H1 (cell line): ENCODE measurements at regions not wholly inside any gene's neighbourhood (a gene's known extent, or its start where the extent isn't known, plus 50 kb on each side); places are given as distances from the start of the nearest gene placed in this dataset.

Experiments used
- CTCF ChIA-PET: fragments of 300-600 bp; sonication (Branson Sonifier 250); formaldehyde crosslinking; loops from one replicate; lab custom pipeline; 2021; ENCODE audit not compliant: partially characterized antibody; lab: Charles Lee
- POLR2A ChIA-PET: fragments of 300-600 bp; sonication (Branson Sonifier 250); formaldehyde crosslinking; loops from one replicate; lab custom pipeline; 2021; ENCODE audit warnings: inconsistent platforms; ENCODE audit not compliant: partially characterized antibody; lab: Charles Lee
- DNase-seq, 2 experiments: peaks; one replicate each; pipeline versions ENCODE4 v3.0.0 to v3.0.0-alpha.2; 2010 to 2022; ENCODE audit warnings: low spot score in 2 of 2, low read depth in 1 of 2, mixed read lengths in 1 of 2
- FAIRE-seq: peaks from 2 replicates; lab custom pipeline; 2011; peaks lifted over from hg19 to GRCh38; lab: Jason Lieb, UNC
- H2AFZ ChIP-seq: 2 replicates; pipeline ENCODE4 v1.8.1; 2012; ENCODE audit warnings: low read length, inconsistent platforms
- H2AK5ac ChIP-seq: 2 replicates; pipeline ENCODE4 v1.6.1; 2013; ENCODE audit warnings: low read depth, low read length
- H2BK120ac ChIP-seq: replicated peaks from 2 replicates; pipeline ENCODE3; 2013; ENCODE audit warnings: low read depth, low read length, inconsistent platforms
- H2BK12ac ChIP-seq: 2 replicates; pipeline ENCODE4 v1.6.1; 2013; ENCODE audit warnings: low read depth, low read length
- H2BK15ac ChIP-seq: 2 replicates; pipeline ENCODE4 v1.6.1; 2013; ENCODE audit warnings: low read length
- H2BK20ac ChIP-seq: 2 replicates; pipeline ENCODE4 v1.6.1; 2013; ENCODE audit warnings: low read length
- H2BK5ac ChIP-seq: 2 replicates; pipeline ENCODE4 v1.6.1; 2013; ENCODE audit warnings: low read depth, low read length
- H3K14ac ChIP-seq: 2 replicates; pipeline ENCODE4 v1.6.1; 2013; ENCODE audit warnings: inconsistent platforms; ENCODE audit not compliant: insufficient read length
- H3K18ac ChIP-seq: 2 replicates; pipeline ENCODE4 v1.6.1; 2013; ENCODE audit warnings: low read length; ENCODE audit errors: extremely low read depth
- H3K23ac ChIP-seq: 2 replicates; pipeline ENCODE4 v1.6.1; 2013; ENCODE audit warnings: inconsistent platforms; ENCODE audit not compliant: insufficient read length
- H3K23me2 ChIP-seq: 2 replicates; pipeline ENCODE4 v1.6.1; 2013; ENCODE audit warnings: low read depth, low read length
- H3K27ac ChIP-seq: 2 replicates; pipeline ENCODE4 v1.6.1; 2011; ENCODE audit warnings: low read depth, low read length, inconsistent platforms
- H3K27me3 ChIP-seq, 4 experiments: replicated peaks in 1 of 4; 1 replicate in 1 of 4; 2 replicates in 3 of 4; pipeline versions ENCODE4 v1.6.1 to v1.8.1; 2011 to 2013; ENCODE audit warnings: low read length in 3 of 4, mild to moderate bottlenecking in 3 of 4, inconsistent platforms in 2 of 4, mixed read lengths in 2 of 4, moderate library complexity in 1 of 4; ENCODE audit not compliant: control insufficient read depth in 3 of 4, insufficient read depth in 3 of 4; ENCODE audit errors: extremely low read depth in 1 of 4
- H3K36me3 ChIP-seq, 4 experiments: 2 replicates each; pipeline versions ENCODE4 v1.6.1 to v1.8.1; 2011 to 2013; ENCODE audit warnings: mild to moderate bottlenecking in 4 of 4, low read length in 3 of 4, moderate library complexity in 2 of 4, control low read depth in 1 of 4, inconsistent platforms in 1 of 4; ENCODE audit not compliant: insufficient read depth in 4 of 4, control insufficient read depth in 2 of 4
- H3K4ac ChIP-seq: replicated peaks from 2 replicates; pipeline ENCODE3; 2013; ENCODE audit warnings: low read length, low read depth, mixed read lengths, inconsistent platforms; ENCODE audit not compliant: insufficient read length
- H3K4me1 ChIP-seq, 4 experiments: replicated peaks in 1 of 4; 1 replicate in 1 of 4; 2 replicates in 3 of 4; pipeline versions ENCODE4 v1.6.1 to v1.8.1; 2011 to 2013; ENCODE audit warnings: low read length in 3 of 4, inconsistent platforms in 2 of 4, mixed read lengths in 1 of 4; ENCODE audit not compliant: insufficient read depth in 4 of 4, control insufficient read depth in 3 of 4
- H3K4me2 ChIP-seq, 2 experiments: 2 replicates each; pipeline versions ENCODE4 v1.6.1 to v1.8.1; 2011 to 2013; ENCODE audit warnings: low read depth in 2 of 2, low read length in 2 of 2, control low read depth in 1 of 2, inconsistent platforms in 1 of 2, mild to moderate bottlenecking in 1 of 2; ENCODE audit not compliant: insufficient read depth in 1 of 2
- H3K4me3 ChIP-seq, 4 experiments: fragments of 200-600, 300-600 bp in 1 of 4; sonication (generic), shearing (Covaris generic), sonication (Bioruptor Twin) in 1 of 4; 2 replicates each; pipeline versions ENCODE4 v1.5.1 to v1.8.1; 2011 to 2016; ENCODE audit warnings: low read length in 4 of 4, low read depth in 3 of 4, control low read depth in 2 of 4, inconsistent platforms in 2 of 4, mild to moderate bottlenecking in 2 of 4, mixed read lengths in 1 of 4, moderate library complexity in 1 of 4; ENCODE audit not compliant: insufficient read depth in 2 of 4; ENCODE audit errors: extremely low read depth in 1 of 4
- H3K56ac ChIP-seq: replicated peaks from 2 replicates; pipeline ENCODE3; 2013; ENCODE audit warnings: low read depth, mild to moderate bottlenecking, mixed read lengths, low read length, inconsistent platforms; ENCODE audit not compliant: insufficient read length
- H3K79me1 ChIP-seq: 2 replicates; pipeline ENCODE4 v1.6.1; 2013; ENCODE audit warnings: low read depth, low read length, control low read depth
- H3K79me2 ChIP-seq, 2 experiments: 2 replicates each; pipeline versions ENCODE4 v1.6.1 to v1.8.1; 2012 to 2013; ENCODE audit warnings: low read length in 2 of 2, mild to moderate bottlenecking in 2 of 2, inconsistent platforms in 1 of 2; ENCODE audit not compliant: insufficient read depth in 2 of 2, control insufficient read depth in 1 of 2
- H3K9ac ChIP-seq, 4 experiments: replicated peaks in 1 of 4; 1 replicate in 1 of 4; 2 replicates in 3 of 4; pipeline versions ENCODE4 v1.6.1 to v1.8.1; 2011 to 2013; ENCODE audit warnings: low read depth in 3 of 4, low read length in 3 of 4, control low read depth in 2 of 4, mild to moderate bottlenecking in 2 of 4, moderate library complexity in 2 of 4, inconsistent platforms in 1 of 4; ENCODE audit errors: extremely low read depth in 1 of 4
- H3K9me3 ChIP-seq, 2 experiments: 2 replicates each; pipeline versions ENCODE4 v1.6.1 to v1.8.1; 2012 to 2013; ENCODE audit warnings: mild to moderate bottlenecking in 2 of 2, moderate library complexity in 2 of 2, control low read depth in 1 of 2, inconsistent platforms in 1 of 2, low read depth in 1 of 2, low read length in 1 of 2, mixed read lengths in 1 of 2; ENCODE audit not compliant: insufficient read depth in 2 of 2
- H4K20me1 ChIP-seq, 2 experiments: replicated peaks in 1 of 2; 2 replicates each; pipeline versions ENCODE3 to v1.8.1; 2011 to 2013; ENCODE audit warnings: inconsistent platforms in 2 of 2, low read length in 2 of 2, mild to moderate bottlenecking in 1 of 2; ENCODE audit not compliant: insufficient read depth in 2 of 2, control insufficient read depth in 1 of 2
- H4K5ac ChIP-seq: 2 replicates; pipeline ENCODE4 v1.6.1; 2013; ENCODE audit warnings: low read length, low read depth, mixed read lengths, inconsistent platforms; ENCODE audit not compliant: insufficient read length
- H4K8ac ChIP-seq: 2 replicates; pipeline ENCODE4 v1.8.0; 2013; ENCODE audit warnings: mild to moderate bottlenecking, moderate library complexity, low read length, inconsistent platforms; ENCODE audit not compliant: insufficient read depth; ENCODE audit errors: extremely low read depth
- H4K91ac ChIP-seq: replicated peaks from 2 replicates; pipeline ENCODE3; 2013; ENCODE audit warnings: low read length, mixed read lengths, inconsistent platforms; ENCODE audit not compliant: insufficient read length
- FOSL1 ChIP-seq: IDR thresholded peaks from 2 replicates; pipeline ENCODE4 v1.6.1; 2011; ENCODE audit warnings: mild to moderate bottlenecking, low read depth, low read length, moderate library complexity; ENCODE audit not compliant: insufficient read depth
- RAD21 ChIP-seq, 2 experiments: IDR thresholded peaks in 1 of 2; conservative IDR thresholded peaks in 1 of 2; 2 replicates each; pipeline ENCODE4 v1.6.1; 2011; ENCODE audit warnings: low read depth in 2 of 2, low read length in 2 of 2, improper control_type of control experiment in 1 of 2, inconsistent platforms in 1 of 2, mild to moderate bottlenecking in 1 of 2, moderate library complexity in 1 of 2
- WGBS, 2 experiments: shearing (Covaris generic) in 1 of 2; methylation state at CpG; one replicate each; pipeline versions ENCODE4 v1.1.6 to v1.1.7; 2013 to 2015; ENCODE audit warnings: low lambda C conversion rate in 2 of 2, mixed read lengths in 2 of 2, inconsistent platforms in 1 of 2, low coverage in 1 of 2, missing lambda C conversion rate in 1 of 2; ENCODE audit not compliant: insufficient replicate concordance in 2 of 2, insufficient coverage in 1 of 2, insufficient read length in 1 of 2; ENCODE audit errors: extremely low coverage in 1 of 2, missing lambda C conversion rate in 1 of 2; 5-methylcytosine and 5-hydroxymethylcytosine counted together
- TF ChIP-seq, protein P1 (sequence below): IDR thresholded peaks from 2 replicates; pipeline ENCODE4 v1.6.1; 2011; ENCODE audit warnings: low read length, improper control_type of control experiment
- TF ChIP-seq, protein P2 (sequence below), 3 experiments: IDR thresholded peaks; 1 replicate in 2 of 3; 2 replicates in 1 of 3; pipeline versions ENCODE4 v1.5.1 to v1.6.1; 2011; ENCODE audit warnings: low read length in 3 of 3, mild to moderate bottlenecking in 3 of 3, inconsistent platforms in 2 of 3, low read depth in 1 of 3, moderate library complexity in 1 of 3; ENCODE audit not compliant: insufficient read depth in 1 of 3; ENCODE audit errors: control extremely low read depth in 1 of 3

DNA sequence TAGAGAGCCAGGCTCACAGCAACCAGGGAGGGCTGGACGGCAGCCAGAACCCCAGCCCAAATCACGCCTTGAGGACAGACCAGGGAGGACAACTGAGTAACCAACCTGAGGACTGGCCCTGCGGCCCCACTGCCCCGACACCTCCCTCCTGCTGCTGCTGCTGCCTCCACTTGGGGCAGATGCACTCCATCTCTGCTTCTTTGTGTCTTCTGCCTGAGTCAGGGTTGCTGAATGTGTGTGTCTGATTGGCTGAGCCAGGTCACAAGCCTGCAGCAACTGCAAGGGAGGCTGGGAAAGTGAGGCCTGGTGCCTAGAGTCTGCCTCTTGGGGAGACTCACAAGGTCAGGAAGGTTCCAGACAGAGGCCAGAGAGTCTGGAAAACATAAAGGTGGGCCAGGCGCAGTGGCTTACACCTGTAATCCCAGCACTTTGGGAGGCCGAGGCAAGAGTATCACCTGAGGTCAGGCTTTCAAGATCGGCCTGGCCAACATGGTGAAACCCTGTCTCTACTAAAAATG lies 83.4 kb downstream of the ZFP36L2 start:
- ChIA-PET POLR2A (no interaction called here), CTCF (no interaction called here)
- no peak overlapping the region for H3K56ac ChIP-seq
- no peak overlapping the region for H3K9ac ChIP-seq
- no peak overlapping the region for H3K27ac ChIP-seq
- peaks cover 2 to 10% (median 5%) of the 10 kb centered on the region in 4 experiments; a peak in 5 of 7 replicates for H3K4me1 ChIP-seq
- DNase-seq (no peak), FAIRE-seq (no peak)
- H3K14ac ChIP-seq, result no peak overlapping the region
- no peaks in the 10 kb centered on the region for H3K27me3 ChIP-seq
- peak overlapping the region; percentile 3 for H3K4ac ChIP-seq
- H2BK120ac ChIP-seq, result no peak overlapping the region
- no peaks in the 10 kb centered on the region for H3K9me3 ChIP-seq
- no peak overlapping the region for H2BK12ac ChIP-seq
- no peak overlapping the region for H3K23ac ChIP-seq
- H3K79me1 ChIP-seq, result no peaks in the 10 kb centered on the region
- no peak overlapping the region for H3K4me3 ChIP-seq
- H2BK15ac ChIP-seq, result no peak overlapping the region
- no peaks in the 10 kb centered on the region for H3K36me3 ChIP-seq
- no peak overlapping the region for H2BK20ac ChIP-seq
- H2AK5ac ChIP-seq, result no peak overlapping the region
- H4K91ac ChIP-seq, result no peak overlapping the region
- no peaks in the 10 kb centered on the region for H4K20me1 ChIP-seq
- no peaks in the 10 kb centered on the region for H3K79me2 ChIP-seq
- 94% methylated on average over 7 of the region's 7 CpGs; no CpG with 5 or more reads in 1 of the 2 experiments for WGBS, 2 experiments
- no peak overlapping the region for H3K18ac ChIP-seq
- H2BK5ac ChIP-seq, result no peak overlapping the region
- no peak overlapping the region for H2AFZ ChIP-seq
- peak; percentile 34 to 56; a peak in 2 of 4 replicates for TF ChIP-seq RAD21 (IDR thresholded peaks at IDR 0.05 in 1 of 2, conservative IDR thresholded peaks at IDR 0.05 in 1 of 2; ENCODE audit: low read depth in 2 of 2, low read length in 2 of 2)
- TF ChIP-seq FOSL1, result no peak
- TF ChIP-seq, protein P1, sequence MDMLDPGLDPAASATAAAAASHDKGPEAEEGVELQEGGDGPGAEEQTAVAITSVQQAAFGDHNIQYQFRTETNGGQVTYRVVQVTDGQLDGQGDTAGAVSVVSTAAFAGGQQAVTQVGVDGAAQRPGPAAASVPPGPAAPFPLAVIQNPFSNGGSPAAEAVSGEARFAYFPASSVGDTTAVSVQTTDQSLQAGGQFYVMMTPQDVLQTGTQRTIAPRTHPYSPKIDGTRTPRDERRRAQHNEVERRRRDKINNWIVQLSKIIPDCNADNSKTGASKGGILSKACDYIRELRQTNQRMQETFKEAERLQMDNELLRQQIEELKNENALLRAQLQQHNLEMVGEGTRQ, result peak; percentile 42; the same call in 1 of the 2 replicates
- TF ChIP-seq, protein P2, sequence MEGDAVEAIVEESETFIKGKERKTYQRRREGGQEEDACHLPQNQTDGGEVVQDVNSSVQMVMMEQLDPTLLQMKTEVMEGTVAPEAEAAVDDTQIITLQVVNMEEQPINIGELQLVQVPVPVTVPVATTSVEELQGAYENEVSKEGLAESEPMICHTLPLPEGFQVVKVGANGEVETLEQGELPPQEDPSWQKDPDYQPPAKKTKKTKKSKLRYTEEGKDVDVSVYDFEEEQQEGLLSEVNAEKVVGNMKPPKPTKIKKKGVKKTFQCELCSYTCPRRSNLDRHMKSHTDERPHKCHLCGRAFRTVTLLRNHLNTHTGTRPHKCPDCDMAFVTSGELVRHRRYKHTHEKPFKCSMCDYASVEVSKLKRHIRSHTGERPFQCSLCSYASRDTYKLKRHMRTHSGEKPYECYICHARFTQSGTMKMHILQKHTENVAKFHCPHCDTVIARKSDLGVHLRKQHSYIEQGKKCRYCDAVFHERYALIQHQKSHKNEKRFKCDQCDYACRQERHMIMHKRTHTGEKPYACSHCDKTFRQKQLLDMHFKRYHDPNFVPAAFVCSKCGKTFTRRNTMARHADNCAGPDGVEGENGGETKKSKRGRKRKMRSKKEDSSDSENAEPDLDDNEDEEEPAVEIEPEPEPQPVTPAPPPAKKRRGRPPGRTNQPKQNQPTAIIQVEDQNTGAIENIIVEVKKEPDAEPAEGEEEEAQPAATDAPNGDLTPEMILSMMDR (IDR thresholded peaks at IDR 0.05; ENCODE audit: control extremely low read depth in 1 of 3, insufficient read depth in 1 of 3, low read depth in 1 of 3, low read length in 3 of 3), result peak; percentile 14 to 48 (median 42); a peak in 3 of 4 replicates
- TF ChIP-seq, all 59 proteins: peak for 3
- no peak overlapping the region for H3K4me2 ChIP-seq
- peak overlapping the region; percentile 29; the same call in 1 of the 2 replicates for H4K8ac ChIP-seq
- no peaks in the 10 kb centered on the region; the same call in none of the 2 replicates for H3K23me2 ChIP-seq
- H4K5ac ChIP-seq, result no peak overlapping the region
